Transverse colon (tissue), 4 donors: ENCODE measurements at regions not wholly inside any gene's neighbourhood (a gene's known extent, or its start where the extent isn't known, plus 50 kb on each side); places are given as distances from the start of the nearest gene placed in this dataset.
"Not testable (repeated sequence)": the region's sequence is repeated elsewhere in the genome, so short reads cannot be mapped to it uniquely, and the experiment has no call there.

Experiments used
- DNase-seq: peaks from one replicate; pipeline ENCODE4 v3.0.0-alpha.2; 2019
- H3K27ac ChIP-seq, 4 donors: fragments of 200-600 bp; sonication (generic); 2 replicates each; pipeline ENCODE4 v1.5.1; 2016 to 2018; ENCODE audit warnings: inconsistent platforms in 4 of 4
- H3K27me3 ChIP-seq: fragments of 200-600 bp; sonication (generic); 2 replicates; pipeline ENCODE4 v1.5.1; 2017; ENCODE audit warnings: inconsistent platforms
- H3K36me3 ChIP-seq, 4 donors: fragments of 200-600 bp; sonication (generic); 2 replicates each; pipeline ENCODE4 v1.5.1; 2017 to 2019; ENCODE audit warnings: inconsistent platforms in 4 of 4
- H3K4me1 ChIP-seq, 4 donors: fragments of 200-600 bp; sonication (generic); 2 replicates each; pipeline ENCODE4 v1.5.1; 2017 to 2020; ENCODE audit warnings: inconsistent platforms in 4 of 4
- H3K4me3 ChIP-seq, 4 donors: fragments of 200-600 bp; sonication (generic); 1 replicate in 1 of 4; 2 replicates in 3 of 4; pipeline versions ENCODE4 v1.5.1 to v1.6.1; 2017 to 2019; ENCODE audit warnings: inconsistent platforms in 4 of 4
- H3K9me3 ChIP-seq, 2 donors: fragments of 200-600 bp; sonication (generic); 2 replicates each; pipeline ENCODE4 v1.5.1; 2017 to 2019; ENCODE audit warnings: inconsistent platforms in 2 of 2
- CTCF ChIP-seq, 5 experiments: fragments of 200-600 bp in 3 of 5; fragments of 450-650 bp in 2 of 5; sonication (generic) in 3 of 5; IDR thresholded peaks; 1 replicate in 2 of 5; 2 replicates in 3 of 5; pipeline ENCODE4 v1.5.1; 2016 to 2017; ENCODE audit warnings: antibody characterized with exemption in 5 of 5, inconsistent platforms in 3 of 5, mild to moderate bottlenecking in 2 of 5, moderate library complexity in 1 of 5
- EP300 ChIP-seq: sonication (generic); formaldehyde crosslinking; IDR thresholded peaks from one replicate; pipeline ENCODE4 v1.6.1; 2017; ENCODE audit warnings: antibody characterized with exemption, low read depth
- POLR2A ChIP-seq: fragments of 450-650 bp; IDR thresholded peaks from one replicate; pipeline ENCODE4 v1.6.1; 2016; ENCODE audit warnings: antibody characterized with exemption, mild to moderate bottlenecking, moderate library complexity
- POLR2AphosphoS5 ChIP-seq, 3 donors: sonication (generic); formaldehyde crosslinking; IDR thresholded peaks; one replicate each; pipeline ENCODE4 v1.6.1; 2016; ENCODE audit warnings: antibody characterized with exemption in 3 of 3
- WGBS, 2 donors: methylation state at CpG; one replicate each; pipeline ENCODE4 v1.1.5; 2018; ENCODE audit warnings: low coverage in 1 of 2; 5-methylcytosine and 5-hydroxymethylcytosine counted together
- in situ Hi-C, 4 donors: fragments of 200-750 bp; cut with MboI; loops; one replicate each; pipeline versions ENCODE4 v1.15.0 to v1.15.1; 2017; ENCODE audit warnings: low sequenced_read_pairs in 3 of 4, low pct_ligation_motif_present in 1 of 4, low pct_unique_long_range_greater_than_20kb in 1 of 4
- intact Hi-C: fragments of 100-400 bp; cut with DNase I; formaldehyde crosslinking; loops from one replicate; pipeline ENCODE4 v1.15.1; 2023; ENCODE audit warnings: low total_unique reads

GRCh38 chr10:65270969-65271368 is 1654.9 kb upstream of the LRRTM3 start:
- in situ Hi-C loops: no loop called here
- intact Hi-C loops: no loop called here
- H3K4me3 ChIP-seq: no peak overlapping the region
- TF ChIP-seq POLR2AphosphoS5 (IDR thresholded peaks at IDR 0.05): no peak
- no peak for TF ChIP-seq POLR2A
- no peak for TF ChIP-seq EP300
- TF ChIP-seq CTCF (IDR thresholded peaks at IDR 0.05): no peak
- DNase-seq: no peak
- WGBS, 2 donors: 91 to 92% methylated on average over 4 to 10 of the region's 10 CpGs
- no peaks in the 10 kb centered on the region for H3K27me3 ChIP-seq
- H3K4me1 ChIP-seq: no peaks in the 10 kb centered on the region
- H3K36me3 ChIP-seq: no peaks in the 10 kb centered on the region
- H3K9me3 ChIP-seq: no peaks in the 10 kb centered on the region
- H3K27ac ChIP-seq: no peak overlapping the region

DNA sequence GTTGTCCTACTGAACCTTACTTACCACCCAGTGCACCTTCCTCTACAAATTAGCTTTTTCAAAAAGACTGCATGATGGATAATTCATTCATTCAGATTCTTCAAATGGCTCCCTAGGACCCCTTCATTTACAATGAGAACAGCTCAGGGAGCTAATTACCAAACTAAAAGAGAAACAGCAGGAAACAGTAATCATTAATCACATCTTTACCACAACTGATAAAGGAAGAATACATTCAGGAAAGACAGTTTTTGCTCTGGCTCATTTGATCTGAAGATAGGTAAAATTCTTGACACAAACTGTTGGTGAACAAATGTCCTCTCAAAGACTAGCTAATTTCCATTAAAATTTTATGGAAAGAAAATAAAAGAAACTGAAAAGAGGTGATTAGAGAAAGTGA is 1652.7 kb upstream of the LRRTM3 start:
- no peaks in the 10 kb centered on the region for H3K4me1 ChIP-seq
- no peak overlapping the region for H3K4me3 ChIP-seq
- TF ChIP-seq EP300 (no peak), POLR2AphosphoS5 (IDR thresholded peaks at IDR 0.05) (no peak), CTCF (IDR thresholded peaks at IDR 0.05) (no peak), POLR2A (no peak)
- H3K9me3 ChIP-seq: no peaks in the 10 kb centered on the region
- no peaks in the 10 kb centered on the region for H3K36me3 ChIP-seq
- intact Hi-C loops (no loop called here), in situ Hi-C loops (no loop called here)
- no peaks in the 10 kb centered on the region for H3K27me3 ChIP-seq
- DNase-seq: no peak
- no peak overlapping the region for H3K27ac ChIP-seq

GRCh38 chr10:65275296-65275695 is 1650.5 kb upstream of the LRRTM3 start:
- no peaks in the 10 kb centered on the region for H3K27me3 ChIP-seq
- in situ Hi-C loops (no loop called here), intact Hi-C loops (no loop called here)
- H3K4me3 ChIP-seq: no peak overlapping the region
- no peaks in the 10 kb centered on the region for H3K36me3 ChIP-seq
- H3K4me1 ChIP-seq: no peaks in the 10 kb centered on the region
- WGBS, 2 donors: 37 to 71% methylated on average over 4 of the region's 4 CpGs
- TF ChIP-seq EP300 (no peak), CTCF (IDR thresholded peaks at IDR 0.05) (no peak), POLR2A (no peak), POLR2AphosphoS5 (IDR thresholded peaks at IDR 0.05) (no peak)
- DNase-seq: no peak
- no peak overlapping the region for H3K27ac ChIP-seq
- H3K9me3 ChIP-seq: peaks cover 0 to 3% of the 10 kb centered on the region in 2 donors

DNA sequence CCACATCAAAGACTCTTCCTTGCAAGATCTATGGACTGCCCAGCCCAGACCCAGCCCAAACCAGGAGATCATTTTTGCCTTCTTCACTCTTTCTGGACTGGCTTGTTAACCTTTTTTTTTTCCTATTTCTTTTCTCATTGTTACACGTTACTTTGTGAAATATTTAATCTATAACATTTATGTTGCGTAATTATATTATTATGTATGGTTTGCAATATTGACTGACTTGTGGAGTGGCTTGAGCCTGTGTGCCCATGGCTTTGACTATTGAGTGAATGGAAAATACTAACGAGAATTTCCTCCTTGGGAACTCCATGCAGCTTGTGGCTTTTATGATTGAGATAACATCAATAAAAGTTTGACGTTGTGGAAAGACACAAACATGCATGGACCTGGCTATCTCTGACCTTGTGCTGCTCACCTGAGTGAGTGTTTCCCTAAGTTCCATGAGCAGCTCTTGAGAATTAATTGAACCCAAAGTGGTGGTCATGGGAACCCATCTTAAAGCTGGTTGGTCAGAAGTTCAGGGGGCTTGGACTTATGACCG is 1641.3 kb upstream of the LRRTM3 start:
- Histone ChIP-seq H3K27me3 (no peaks in the 10 kb centered on the region), H3K9me3 (peaks cover 3 to 4% of the 10 kb centered on the region in 2 donors), H3K36me3 (no peaks in the 10 kb centered on the region), H3K27ac (peak overlapping the region in 1 of 4 donors; percentile 0), H3K4me3 (no peak overlapping the region), H3K4me1 (peaks cover 0 to 13% (median 0%) of the 10 kb centered on the region in 4 donors)
- TF ChIP-seq POLR2AphosphoS5 (IDR thresholded peaks at IDR 0.05) (no peak), POLR2A (no peak), EP300 (no peak), CTCF (IDR thresholded peaks at IDR 0.05) (no peak)
- in situ Hi-C loops (no loop called here), intact Hi-C loops (no loop called here)
- 62 to 81% methylated on average over 5 of the region's 5 CpGs for whole genome bisulfite sequencing, 2 donors
- no peak for DNase-seq

DNA sequence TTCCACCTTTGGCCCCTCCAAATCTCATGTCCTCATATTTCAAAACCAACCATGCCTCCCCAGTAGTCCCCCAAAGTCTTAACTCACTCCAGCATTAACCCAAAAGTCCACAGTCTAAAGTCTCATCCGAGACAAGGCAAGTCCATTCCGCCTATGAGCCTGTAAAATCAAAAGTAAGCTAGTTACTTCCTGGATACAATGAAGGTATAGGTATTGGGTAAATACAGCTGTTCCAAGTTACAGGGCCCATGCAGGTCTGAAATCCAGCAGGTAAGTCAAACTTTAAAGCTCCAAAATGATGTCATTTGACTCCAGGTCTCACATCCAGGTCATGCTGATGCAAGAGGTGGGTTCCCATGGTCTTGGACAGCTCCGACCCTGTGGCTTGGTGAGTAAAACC is 1640.1 kb upstream of the LRRTM3 start:
- H3K27ac ChIP-seq: peak overlapping the region in 3 of 4 donors; percentile 8 to 47 (median 41)
- DNase-seq, H3K27me3 ChIP-seq, H3K9me3 ChIP-seq, H3K36me3 ChIP-seq, H3K4me3 ChIP-seq, in situ Hi-C loops, intact Hi-C loops: not testable (repeated sequence)
- WGBS, 2 donors: 0 to 52% methylated on average over 2 to 3 of the region's 3 CpGs
- H3K4me1 ChIP-seq: peaks cover 0 to 13% (median 0%) of the 10 kb centered on the region in 4 donors
